Epithelial cell of esophagus (primary cell): ENCODE measurements at regions not wholly inside any gene's neighbourhood (a gene's known extent, or its start where the extent isn't known, plus 50 kb on each side); places are given as distances from the start of the nearest gene placed in this dataset.

ENCODE experiments used
- DNase-seq: peaks from one replicate; pipeline ENCODE4 v3.0.0; 2010; ENCODE audit warnings: low read depth
- H3K4me3 ChIP-seq: 2 replicates; pipeline ENCODE4 v1.5.1; 2011; ENCODE audit warnings: mild to moderate bottlenecking, low read length, control low read depth
- TF ChIP-seq, protein P1 (sequence below): IDR thresholded peaks from 2 replicates; pipeline ENCODE4 v1.5.1; 2011; ENCODE audit warnings: low read depth, mild to moderate bottlenecking, low read length, control low read depth, inconsistent platforms; ENCODE audit not compliant: insufficient read depth; ENCODE audit errors: missing control alignments

DNA sequence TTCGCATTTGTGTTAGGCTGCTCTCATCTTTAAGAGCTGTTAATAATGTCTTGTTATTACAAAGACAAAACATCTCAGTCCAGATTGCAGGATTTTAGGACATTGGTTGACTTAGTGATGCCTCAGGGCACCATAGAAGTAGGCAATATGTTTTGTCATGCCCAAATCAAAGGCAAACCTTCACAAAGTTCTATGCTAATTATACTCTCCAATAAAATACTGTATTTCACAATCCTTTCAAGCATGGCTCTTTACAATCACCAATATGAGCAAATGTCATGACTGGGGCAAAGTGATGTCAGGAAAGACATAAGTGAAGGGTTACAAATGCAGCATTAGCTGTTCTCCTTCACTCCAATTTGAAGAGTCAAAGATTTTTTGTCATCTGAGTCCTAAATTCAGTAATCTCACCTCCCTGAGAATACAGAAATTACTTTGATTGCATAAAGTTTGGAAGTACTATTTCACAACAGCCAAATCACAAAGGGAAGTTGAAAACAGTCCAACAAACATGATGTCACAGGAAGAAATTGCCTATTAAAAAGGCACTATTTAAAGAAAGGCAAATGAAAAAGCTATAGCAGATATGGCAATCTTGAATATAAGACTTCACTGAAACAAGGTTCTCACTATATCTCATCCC, 303.2 kb downstream of the PRR16 start:
- DNase-seq = peak; percentile 63
- TF ChIP-seq, protein P1, sequence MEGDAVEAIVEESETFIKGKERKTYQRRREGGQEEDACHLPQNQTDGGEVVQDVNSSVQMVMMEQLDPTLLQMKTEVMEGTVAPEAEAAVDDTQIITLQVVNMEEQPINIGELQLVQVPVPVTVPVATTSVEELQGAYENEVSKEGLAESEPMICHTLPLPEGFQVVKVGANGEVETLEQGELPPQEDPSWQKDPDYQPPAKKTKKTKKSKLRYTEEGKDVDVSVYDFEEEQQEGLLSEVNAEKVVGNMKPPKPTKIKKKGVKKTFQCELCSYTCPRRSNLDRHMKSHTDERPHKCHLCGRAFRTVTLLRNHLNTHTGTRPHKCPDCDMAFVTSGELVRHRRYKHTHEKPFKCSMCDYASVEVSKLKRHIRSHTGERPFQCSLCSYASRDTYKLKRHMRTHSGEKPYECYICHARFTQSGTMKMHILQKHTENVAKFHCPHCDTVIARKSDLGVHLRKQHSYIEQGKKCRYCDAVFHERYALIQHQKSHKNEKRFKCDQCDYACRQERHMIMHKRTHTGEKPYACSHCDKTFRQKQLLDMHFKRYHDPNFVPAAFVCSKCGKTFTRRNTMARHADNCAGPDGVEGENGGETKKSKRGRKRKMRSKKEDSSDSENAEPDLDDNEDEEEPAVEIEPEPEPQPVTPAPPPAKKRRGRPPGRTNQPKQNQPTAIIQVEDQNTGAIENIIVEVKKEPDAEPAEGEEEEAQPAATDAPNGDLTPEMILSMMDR = no peak
- H3K4me3 ChIP-seq = no peak overlapping the region

GRCh38 chr5:120769312-120769872, 305.3 kb downstream of the PRR16 start:
- H3K4me3 ChIP-seq = no peak overlapping the region
- no peak for DNase-seq
- TF ChIP-seq, protein P1 = no peak

DNA sequence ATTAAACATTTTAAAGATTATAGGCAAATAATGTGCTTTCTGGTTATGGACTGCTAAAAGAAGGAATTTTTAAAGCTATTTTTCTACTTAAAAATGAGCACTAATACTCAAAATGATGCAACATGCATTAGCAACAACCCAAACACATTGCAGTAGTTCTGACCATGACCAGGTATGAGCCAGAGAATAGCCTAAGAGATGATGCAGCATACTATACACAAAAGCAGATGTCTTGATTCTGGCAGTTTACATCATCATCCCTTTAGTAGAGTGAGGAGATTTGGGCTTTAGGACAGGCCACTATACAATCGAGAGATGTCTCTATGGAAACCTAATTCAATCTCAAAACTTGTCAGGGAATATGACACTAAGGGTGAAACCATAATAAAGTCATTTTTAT, 307.1 kb downstream of the PRR16 start:
- TF ChIP-seq, protein P1 = no peak
- no peak overlapping the region for H3K4me3 ChIP-seq
- DNase-seq = peak; percentile 4

DNA sequence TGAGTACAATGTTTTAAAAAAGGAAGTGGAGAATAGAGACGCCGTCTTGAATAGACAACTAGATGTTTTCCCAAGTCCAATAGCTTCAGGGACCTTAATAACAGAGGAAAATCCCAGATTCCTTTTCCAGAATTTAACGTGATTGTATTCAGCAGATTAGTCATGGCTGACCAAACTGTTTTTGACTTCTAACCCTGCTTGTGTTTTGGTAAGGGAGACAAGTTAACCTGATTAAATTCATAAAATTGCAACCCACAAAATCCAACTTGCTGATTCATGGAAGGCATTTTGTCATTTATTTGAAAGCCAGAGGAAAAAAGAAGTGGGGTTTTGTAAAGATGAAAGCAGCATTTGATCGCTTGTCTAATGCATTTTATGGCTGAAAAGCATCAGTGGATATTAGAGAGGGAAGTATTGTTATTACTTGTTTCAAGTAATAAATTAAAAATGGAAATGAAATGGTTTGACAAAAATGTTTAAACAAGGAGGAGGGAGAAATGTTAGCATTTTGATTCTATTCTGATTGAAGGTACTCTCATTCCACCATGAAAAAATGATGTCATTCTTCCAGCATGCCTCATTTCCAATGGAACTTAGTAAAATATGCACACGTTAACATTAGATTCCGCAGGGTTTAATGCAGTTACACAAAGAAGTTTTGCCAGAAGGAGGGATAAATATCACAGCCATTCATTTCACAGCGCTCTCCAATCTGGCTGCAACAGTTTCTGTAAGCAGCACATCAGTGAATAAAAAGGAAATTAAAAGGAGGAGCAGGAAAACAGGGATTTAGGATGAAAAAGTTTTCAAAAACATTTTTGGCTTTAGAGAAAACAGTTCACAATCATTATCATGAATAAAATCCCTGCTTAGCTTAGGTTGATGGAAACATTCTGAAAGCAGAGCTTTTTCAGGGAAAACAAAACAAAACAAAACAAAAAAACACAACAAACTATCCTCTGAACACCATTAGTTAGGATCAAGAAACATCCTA, 314.7 kb downstream of the PRR16 start:
- no peak for DNase-seq
- TF ChIP-seq, protein P1 = no peak
- H3K4me3 ChIP-seq = no peak overlapping the region

- peak; percentile 14 for DNase-seq
- no peak overlapping the region for H3K4me3 ChIP-seq
- TF ChIP-seq, protein P1 = no peak
These were observed 315.6 kb downstream of the PRR16 start for GRCh38 chr5:120779674-120780073.

DNA sequence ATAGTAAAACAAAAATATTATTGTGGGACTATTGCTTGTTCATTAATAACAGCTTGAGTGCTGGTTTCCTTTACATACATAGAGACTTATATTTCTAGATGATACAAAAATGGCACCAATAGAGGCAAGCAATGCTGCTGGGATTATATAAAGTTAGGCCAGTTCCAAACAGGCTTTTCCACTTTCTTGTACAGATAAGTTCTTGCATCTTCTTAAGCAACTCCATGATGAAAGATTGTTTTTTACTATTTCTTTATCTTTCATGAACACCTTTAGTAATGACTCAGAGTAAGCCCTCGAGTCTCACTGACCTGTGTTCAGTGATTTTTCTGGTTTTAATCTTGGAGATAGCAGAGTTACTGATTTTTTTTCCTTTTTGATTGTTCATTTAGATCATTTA, 324.4 kb downstream of the PRR16 start:
- TF ChIP-seq, protein P1 = no peak
- H3K4me3 ChIP-seq = no peak overlapping the region
- DNase-seq = peak; percentile 65
